Activated naive CD4-positive, alpha-beta T cell treated with anti-CD3 and anti-CD28 coated beads for 36 hours (primary cell): ENCODE measurements at regions not wholly inside any gene's neighbourhood (a gene's known extent, or its start where the extent isn't known, plus 50 kb on each side); places are given as distances from the start of the nearest gene placed in this dataset.

Source experiments
- CTCF ChIA-PET: fragments of 350-600 bp; sonication (Branson Sonifier 250); formaldehyde crosslinking; loops from one replicate; lab custom pipeline; 2021; ENCODE audit warnings: antibody characterized with exemption; lab: Charles Lee
- DNase-seq: peaks from one replicate; pipeline ENCODE4 v3.0.0-alpha.2; 2020
- H3K27ac Mint-ChIP-seq: one replicate; pipeline ENCODE4 v1.8.0; 2021; ENCODE audit warnings: mild to moderate bottlenecking, mixed read lengths
- H3K27me3 Mint-ChIP-seq: one replicate; pipeline ENCODE4 v1.8.0; 2021; ENCODE audit warnings: low read depth, mixed read lengths
- H3K36me3 Mint-ChIP-seq: one replicate; pipeline ENCODE4 v1.8.0; 2021; ENCODE audit warnings: low read depth, mixed read lengths
- H3K4me1 Mint-ChIP-seq: one replicate; pipeline ENCODE4 v1.8.0; 2021; ENCODE audit warnings: low read depth, mixed read lengths
- H3K4me3 Mint-ChIP-seq: one replicate; pipeline ENCODE4 v1.8.0; 2021; ENCODE audit warnings: mild to moderate bottlenecking, moderate library complexity, mixed read lengths
- H3K9me3 Mint-ChIP-seq: one replicate; pipeline ENCODE4 v1.8.0; 2021; ENCODE audit warnings: mixed read lengths
- intact Hi-C: fragments of 100-400 bp; cut with micrococcal nuclease; formaldehyde crosslinking; loops from one replicate; pipeline ENCODE4 v1.15.1; 2023

- Mint-ChIP-seq H3K36me3 (no peaks in the 10 kb centered on the region), H3K9me3 (no peaks in the 10 kb centered on the region), H3K27me3 (no peaks in the 10 kb centered on the region), H3K4me1 (peaks cover 6% of the 10 kb centered on the region), H3K27ac (no peak overlapping the region), H3K4me3 (no peak overlapping the region)
- DNase-seq = no peak
- intact Hi-C loops = no loop called here
- CTCF ChIA-PET = interaction anchor here (0.5 kb wide), 1 partner anchor 1379 kb away, joined by 4 read pairs; no protein-coding TSS in a partner anchor
Measured at GRCh38 chr5:56440871-56441740, 208.0 kb upstream of the ANKRD55 start.

- intact Hi-C loops = no loop called here
- H3K4me3 Mint-ChIP-seq = no peak overlapping the region
- peaks cover 11% of the 10 kb centered on the region for H3K4me1 Mint-ChIP-seq
- no peak overlapping the region for H3K27ac Mint-ChIP-seq
- no peak for DNase-seq
- CTCF ChIA-PET = no interaction called here
- H3K27me3 Mint-ChIP-seq = no peaks in the 10 kb centered on the region
- H3K9me3 Mint-ChIP-seq = no peaks in the 10 kb centered on the region
- no peaks in the 10 kb centered on the region for H3K36me3 Mint-ChIP-seq
Measured at GRCh38 chr5:56434986-56435385, 201.9 kb upstream of the ANKRD55 start.

- H3K9me3 Mint-ChIP-seq = no peaks in the 10 kb centered on the region
- no peak for DNase-seq
- intact Hi-C loops = no loop called here
- H3K4me1 Mint-ChIP-seq = peaks cover 11% of the 10 kb centered on the region
- CTCF ChIA-PET = no interaction called here
- H3K36me3 Mint-ChIP-seq = no peaks in the 10 kb centered on the region
- H3K27ac Mint-ChIP-seq = no peak overlapping the region
- H3K27me3 Mint-ChIP-seq = no peaks in the 10 kb centered on the region
- no peak overlapping the region for H3K4me3 Mint-ChIP-seq
Measured at GRCh38 chr5:56433039-56433617, 200.0 kb upstream of the ANKRD55 start.

- Mint-ChIP-seq H3K4me3 (no peak overlapping the region), H3K9me3 (no peaks in the 10 kb centered on the region), H3K4me1 (peaks cover 11% of the 10 kb centered on the region), H3K27ac (no peak overlapping the region), H3K27me3 (no peaks in the 10 kb centered on the region), H3K36me3 (no peaks in the 10 kb centered on the region)
- intact Hi-C loops = no loop called here
- DNase-seq = no peak
- CTCF ChIA-PET = interaction anchor here (1.2 kb wide), 1 partner anchor 494 kb away, joined by 3 read pairs; no protein-coding TSS in a partner anchor
Measured at GRCh38 chr5:56432321-56432720, 199.2 kb upstream of the ANKRD55 start.

- no peak for DNase-seq
- Mint-ChIP-seq H3K9me3 (no peaks in the 10 kb centered on the region), H3K36me3 (no peaks in the 10 kb centered on the region), H3K27ac (no peak overlapping the region), H3K27me3 (no peaks in the 10 kb centered on the region), H3K4me1 (no peaks in the 10 kb centered on the region), H3K4me3 (no peak overlapping the region)
- CTCF ChIA-PET = interaction anchor here (0.6 kb wide), 1 partner anchor 49 kb away, joined by 3 read pairs; no protein-coding TSS in a partner anchor
- intact Hi-C loops = no loop called here
Measured at GRCh38 chr5:56430422-56430821, 197.3 kb upstream of the ANKRD55 start.

- Mint-ChIP-seq H3K36me3 (no peaks in the 10 kb centered on the region), H3K27me3 (no peaks in the 10 kb centered on the region), H3K27ac (no peak overlapping the region), H3K4me3 (no peak overlapping the region), H3K9me3 (no peaks in the 10 kb centered on the region), H3K4me1 (no peaks in the 10 kb centered on the region)
- intact Hi-C loops = no loop called here
- CTCF ChIA-PET = interaction anchor here (0.6 to 1.0 kb wide), 2 partner anchors 268 to 433 kb away, joined by 3 to 5 read pairs; no protein-coding TSS in a partner anchor
- no peak for DNase-seq
Measured at GRCh38 chr5:56429110-56429561, 196.0 kb upstream of the ANKRD55 start.

GRCh38 chr5:56426693-56427092, 193.6 kb upstream of the ANKRD55 start:
- intact Hi-C loops = no loop called here
- CTCF ChIA-PET = interaction anchor here (0.7 to 1.3 kb wide), 2 partner anchors 118 to 122 kb away, joined by 3 to 4 read pairs; no protein-coding TSS in a partner anchor
- no peak for DNase-seq
- Mint-ChIP-seq H3K36me3 (no peaks in the 10 kb centered on the region), H3K27me3 (no peaks in the 10 kb centered on the region), H3K4me3 (no peak overlapping the region), H3K27ac (no peak overlapping the region), H3K4me1 (no peaks in the 10 kb centered on the region), H3K9me3 (no peaks in the 10 kb centered on the region)

GRCh38 chr5:56422076-56422762, 189.1 kb upstream of the ANKRD55 start:
- no peak for DNase-seq
- Mint-ChIP-seq H3K27ac (no peak overlapping the region), H3K4me1 (no peaks in the 10 kb centered on the region), H3K4me3 (no peak overlapping the region), H3K9me3 (peaks cover 26% of the 10 kb centered on the region), H3K27me3 (no peaks in the 10 kb centered on the region), H3K36me3 (no peaks in the 10 kb centered on the region)
- intact Hi-C loops = no loop called here
- CTCF ChIA-PET = interaction anchor here (0.6 to 1.6 kb wide), 2 partner anchors 9 to 416 kb away, joined by 3 to 4 read pairs; no protein-coding TSS in a partner anchor

GRCh38 chr5:56421246-56422075, 188.3 kb upstream of the ANKRD55 start:
- CTCF ChIA-PET = interaction anchor here (1.6 kb wide), 1 partner anchor 417 kb away, joined by 4 read pairs; no protein-coding TSS in a partner anchor
- H3K4me1 Mint-ChIP-seq = no peaks in the 10 kb centered on the region

GRCh38 chr5:56420323-56420722, 187.2 kb upstream of the ANKRD55 start:
- no peak overlapping the region for H3K27ac Mint-ChIP-seq
- no peak for DNase-seq
- no peaks in the 10 kb centered on the region for H3K27me3 Mint-ChIP-seq
- CTCF ChIA-PET = no interaction called here
- intact Hi-C loops = no loop called here
- peaks cover 5% of the 10 kb centered on the region for H3K4me1 Mint-ChIP-seq
- H3K36me3 Mint-ChIP-seq = no peaks in the 10 kb centered on the region
- H3K9me3 Mint-ChIP-seq = peaks cover 26% of the 10 kb centered on the region
- H3K4me3 Mint-ChIP-seq = no peak overlapping the region

More at GRCh38 chr5:56421246-56422075, 188.3 kb upstream of the ANKRD55 start:
- peaks cover 26% of the 10 kb centered on the region for H3K9me3 Mint-ChIP-seq
- intact Hi-C loops = no loop called here
- no peaks in the 10 kb centered on the region for H3K27me3 Mint-ChIP-seq
- no peak overlapping the region for H3K4me3 Mint-ChIP-seq
- H3K27ac Mint-ChIP-seq = no peak overlapping the region
- DNase-seq = no peak
- no peaks in the 10 kb centered on the region for H3K36me3 Mint-ChIP-seq

GRCh38 chr5:56419667-56420066, 186.5 kb upstream of the ANKRD55 start:
- Mint-ChIP-seq H3K27me3 (no peaks in the 10 kb centered on the region), H3K36me3 (no peaks in the 10 kb centered on the region), H3K4me1 (peaks cover 9% of the 10 kb centered on the region), H3K4me3 (no peak overlapping the region), H3K9me3 (peaks cover 26% of the 10 kb centered on the region), H3K27ac (no peak overlapping the region)
- no peak for DNase-seq
- intact Hi-C loops = no loop called here
- CTCF ChIA-PET = no interaction called here
